GM13977 (cell line): ENCODE measurements at regions not wholly inside any gene's neighbourhood (a gene's known extent, or its start where the extent isn't known, plus 50 kb on each side); places are given as distances from the start of the nearest gene placed in this dataset.
A peak's percentile ranks its signal among the peaks of the same experiment; 100 is the strongest.
"Not testable (repeated sequence)": the region's sequence is repeated elsewhere in the genome, so short reads cannot be mapped to it uniquely, and the experiment has no call there.

Experiments
- DNase-seq: peaks from one replicate; pipeline ENCODE4 v3.0.0; 2012; ENCODE audit warnings: low spot score
- in situ Hi-C: fragments of 300-500 bp; cut with MboI; formaldehyde crosslinking; loops from one replicate; pipeline ENCODE4 v1.12.0; 2022; ENCODE audit warnings: low sequenced_read_pairs, low pct_unique_long_range_greater_than_20kb, mixed read lengths, inconsistent platforms; ENCODE audit not compliant: unreplicated experiment
- TF ChIP-seq, protein P1 (sequence below): IDR thresholded peaks from 2 replicates; pipeline ENCODE4 v1.5.1; 2012; ENCODE audit warnings: mild to moderate bottlenecking, control low read depth; ENCODE audit not compliant: insufficient read depth; ENCODE audit errors: extremely low read depth, missing control alignments

DNA sequence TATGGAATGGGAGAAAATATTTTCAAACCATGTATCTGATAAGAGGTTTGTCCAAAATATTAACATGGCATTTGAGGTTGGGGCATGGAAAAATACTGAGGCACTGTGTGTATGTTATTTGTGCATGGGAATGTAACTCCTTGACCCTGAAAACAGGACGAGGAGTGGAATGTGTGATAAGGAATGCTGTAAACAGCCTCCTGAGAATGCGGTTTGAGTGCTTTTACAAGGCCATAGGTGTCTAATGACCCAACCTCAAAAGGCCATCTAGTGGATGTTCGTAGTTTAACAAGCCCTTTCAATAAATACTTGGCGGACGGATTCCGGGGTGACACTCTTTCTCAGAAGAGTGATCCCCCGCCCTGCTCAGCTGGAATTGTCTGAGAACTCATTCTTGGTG is 162.9 kb upstream of the USP9X start:
- in situ Hi-C loops, result no loop called here
- TF ChIP-seq, protein P1, sequence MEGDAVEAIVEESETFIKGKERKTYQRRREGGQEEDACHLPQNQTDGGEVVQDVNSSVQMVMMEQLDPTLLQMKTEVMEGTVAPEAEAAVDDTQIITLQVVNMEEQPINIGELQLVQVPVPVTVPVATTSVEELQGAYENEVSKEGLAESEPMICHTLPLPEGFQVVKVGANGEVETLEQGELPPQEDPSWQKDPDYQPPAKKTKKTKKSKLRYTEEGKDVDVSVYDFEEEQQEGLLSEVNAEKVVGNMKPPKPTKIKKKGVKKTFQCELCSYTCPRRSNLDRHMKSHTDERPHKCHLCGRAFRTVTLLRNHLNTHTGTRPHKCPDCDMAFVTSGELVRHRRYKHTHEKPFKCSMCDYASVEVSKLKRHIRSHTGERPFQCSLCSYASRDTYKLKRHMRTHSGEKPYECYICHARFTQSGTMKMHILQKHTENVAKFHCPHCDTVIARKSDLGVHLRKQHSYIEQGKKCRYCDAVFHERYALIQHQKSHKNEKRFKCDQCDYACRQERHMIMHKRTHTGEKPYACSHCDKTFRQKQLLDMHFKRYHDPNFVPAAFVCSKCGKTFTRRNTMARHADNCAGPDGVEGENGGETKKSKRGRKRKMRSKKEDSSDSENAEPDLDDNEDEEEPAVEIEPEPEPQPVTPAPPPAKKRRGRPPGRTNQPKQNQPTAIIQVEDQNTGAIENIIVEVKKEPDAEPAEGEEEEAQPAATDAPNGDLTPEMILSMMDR, result peak; percentile 28
- no peak for DNase-seq

DNA sequence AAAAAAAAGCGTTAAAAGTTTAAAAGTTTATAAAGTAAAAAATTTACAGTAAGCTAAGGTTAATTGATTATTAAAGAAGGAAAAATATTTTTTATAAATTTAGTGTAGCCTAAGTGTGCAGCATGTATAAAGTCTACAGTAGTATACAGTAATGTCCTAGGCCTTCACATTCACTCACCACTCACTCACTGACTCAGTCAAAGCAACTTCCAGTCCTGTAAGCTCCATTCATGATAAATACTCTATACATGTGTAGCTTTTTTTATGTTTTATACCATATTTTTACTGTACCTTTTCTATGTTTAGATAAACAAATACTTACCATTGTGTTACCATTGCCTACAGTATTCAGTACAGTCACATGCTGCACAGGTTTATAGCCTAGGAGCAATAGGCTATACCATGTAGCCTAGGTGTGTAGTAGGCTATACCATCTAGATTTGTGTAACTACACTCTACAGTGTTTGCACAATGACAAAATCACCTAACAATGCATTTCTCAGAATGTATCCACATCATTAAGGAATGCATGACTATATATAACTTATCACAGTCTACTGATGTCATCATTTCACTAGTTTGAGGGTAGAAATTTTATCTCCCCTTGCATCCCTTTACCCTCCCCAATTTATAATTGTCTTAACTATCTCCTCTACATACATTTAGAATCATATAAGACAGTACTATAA is 158.4 kb upstream of the USP9X start:
- in situ Hi-C loops, DNase-seq: not testable (repeated sequence)

DNA sequence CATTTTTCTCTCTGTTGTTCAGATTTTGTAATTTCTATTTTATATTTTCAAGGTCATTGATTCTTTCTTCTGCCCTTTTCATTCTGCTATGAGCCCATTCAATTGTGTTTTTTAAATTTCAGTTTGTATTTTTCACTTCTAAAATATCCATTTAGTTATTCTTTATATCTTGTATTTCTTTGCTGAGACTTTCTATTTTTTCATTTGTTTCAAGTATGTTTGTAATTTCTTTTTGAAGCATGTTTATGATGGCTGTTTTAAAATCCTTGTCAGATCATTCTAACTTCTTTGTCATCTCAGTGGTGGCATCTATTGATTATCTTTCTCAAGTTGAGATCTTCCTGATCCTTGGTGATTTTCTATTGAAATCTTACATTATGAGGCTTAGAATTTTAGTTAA is 157.2 kb upstream of the USP9X start:
- DNase-seq, result no peak
- TF ChIP-seq, protein P1, result no peak
- in situ Hi-C loops, result no loop called here

DNA sequence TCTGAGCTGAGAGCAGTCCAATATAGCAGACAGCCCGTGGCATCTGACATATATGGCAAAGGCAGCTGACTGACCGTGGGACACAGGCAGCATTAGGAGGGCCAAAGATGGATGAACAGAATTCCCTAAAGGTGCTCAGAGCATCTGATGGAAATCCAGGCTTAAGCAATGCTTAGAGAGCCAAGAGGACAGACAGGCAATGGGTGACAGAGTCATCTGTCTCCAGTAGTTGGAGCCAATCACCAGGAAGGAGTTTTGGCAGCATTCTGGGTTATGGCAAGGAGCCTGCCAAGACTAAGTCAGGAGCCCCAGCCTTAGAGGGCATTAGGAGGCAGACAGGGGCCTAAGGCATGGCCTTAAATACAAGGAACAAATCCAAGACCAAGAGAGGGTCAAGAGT is 153.3 kb upstream of the USP9X start:
- TF ChIP-seq, protein P1, result no peak
- peak; percentile 23 for DNase-seq
- in situ Hi-C loops, result no loop called here

DNA sequence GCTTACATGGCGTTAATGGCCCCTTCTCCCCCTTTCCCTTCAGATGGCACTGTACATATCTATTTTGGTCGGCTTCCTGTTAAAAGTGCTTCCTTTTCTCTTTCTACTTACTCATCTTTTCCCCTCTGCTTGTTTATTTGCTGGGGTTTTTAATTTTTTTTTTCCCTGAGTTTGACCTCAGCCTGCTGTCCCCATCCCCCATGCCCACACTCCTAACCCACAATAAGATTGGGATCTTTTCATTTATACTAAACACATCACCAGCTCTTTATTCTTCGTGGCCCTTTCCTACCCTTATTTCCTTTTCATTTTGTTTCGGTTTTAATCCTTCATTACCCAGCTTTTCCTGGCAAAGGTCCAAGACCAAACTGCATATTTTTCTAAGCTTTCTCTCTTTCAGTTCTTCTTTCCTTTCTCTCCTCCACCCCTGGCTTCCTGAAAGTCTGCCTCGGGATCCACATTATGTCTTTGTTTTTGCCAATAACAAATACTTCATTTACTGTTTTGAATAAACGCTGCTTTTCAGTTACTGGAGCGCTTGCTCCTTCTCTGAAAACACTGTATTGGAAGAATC is 152.0 kb upstream of the USP9X start:
- in situ Hi-C loops, result no loop called here
- DNase-seq, result no peak
- TF ChIP-seq, protein P1, result no peak

DNA sequence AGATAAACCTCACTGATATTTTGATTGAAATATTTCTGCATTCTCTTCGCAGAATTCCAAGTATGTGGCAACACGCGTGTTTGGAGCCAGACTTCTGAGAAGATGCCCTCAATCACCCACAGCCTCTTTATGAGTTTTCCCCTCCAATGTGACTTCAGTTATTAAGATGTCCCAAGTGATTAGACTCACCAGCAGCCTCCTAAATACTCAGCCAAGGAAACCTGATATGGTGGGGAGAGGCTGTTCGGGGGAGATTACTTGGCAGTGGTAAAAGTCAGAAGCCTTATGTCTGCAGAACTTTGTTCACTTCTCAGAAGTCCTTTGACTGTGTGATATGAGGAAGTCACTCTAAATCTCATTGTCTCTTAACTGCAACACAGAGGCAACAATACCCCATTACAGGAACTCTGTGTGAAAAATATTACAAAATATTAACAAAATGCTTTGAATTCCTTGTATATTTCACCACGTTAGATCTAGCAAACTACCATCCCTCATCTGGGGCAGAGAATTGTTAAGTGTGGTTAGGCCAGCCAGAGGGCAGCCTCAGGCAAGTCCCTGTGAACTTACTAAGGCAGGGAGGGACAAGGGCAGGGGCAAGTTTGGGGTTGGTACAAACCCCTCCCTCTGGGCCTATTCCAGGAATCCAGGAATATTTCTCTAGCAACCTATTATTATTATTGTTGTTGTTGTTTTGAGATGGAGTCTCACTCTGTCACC is 151.4 kb upstream of the USP9X start:
- peak; percentile 31 for DNase-seq

More for the DNA sequence above, 151.4 kb upstream of the USP9X start:
- TF ChIP-seq, protein P1, result no peak
- in situ Hi-C loops, result no loop called here
